RPMI7951 (cell line): ENCODE measurements at regions not wholly inside any gene's neighbourhood (a gene's known extent, or its start where the extent isn't known, plus 50 kb on each side); places are given as distances from the start of the nearest gene placed in this dataset.
"Not testable (repeated sequence)": the region's sequence is repeated elsewhere in the genome, so short reads cannot be mapped to it uniquely, and the experiment has no call there.

ENCODE experiments used
- DNase-seq: peaks from one replicate; pipeline ENCODE4 v3.0.0-alpha.2; 2012; ENCODE audit warnings: low read depth

- DNase-seq = no peak
Observed at GRCh38 chr3:5543047-5543446, 355.5 kb downstream of the EDEM1 start.

- DNase-seq = no peak
Observed at GRCh38 chr3:5545719-5546118, 358.2 kb downstream of the EDEM1 start.

- DNase-seq = no peak
Observed at GRCh38 chr3:5553203-5553602, 365.7 kb downstream of the EDEM1 start.

- DNase-seq = no peak
Observed at GRCh38 chr3:5554245-5554747, 366.8 kb downstream of the EDEM1 start.

- no peak for DNase-seq
Observed at GRCh38 chr3:5560199-5560598, 372.7 kb downstream of the EDEM1 start.

GRCh38 chr3:5563537-5564277 is 376.2 kb downstream of the EDEM1 start:
- no peak for DNase-seq

GRCh38 chr3:5564278-5564666 is 376.8 kb downstream of the EDEM1 start:
- DNase-seq = no peak

- DNase-seq = no peak
Observed at GRCh38 chr3:5565026-5565425, 377.5 kb downstream of the EDEM1 start.

GRCh38 chr3:5567113-5567512 is 379.6 kb downstream of the EDEM1 start:
- no peak for DNase-seq

GRCh38 chr3:5568451-5568850 is 380.9 kb downstream of the EDEM1 start:
- DNase-seq = no peak

- DNase-seq = no peak
Observed at GRCh38 chr3:5569152-5569551, 381.6 kb downstream of the EDEM1 start.

- no peak for DNase-seq
Observed at GRCh38 chr3:5572168-5572567, 384.7 kb downstream of the EDEM1 start.

GRCh38 chr3:5576277-5577011 is 388.9 kb downstream of the EDEM1 start:
- DNase-seq = no peak

- DNase-seq = no peak
Observed at GRCh38 chr3:5579139-5579602, 391.7 kb downstream of the EDEM1 start.

- no peak for DNase-seq
Observed at GRCh38 chr3:5579946-5580345, 392.4 kb downstream of the EDEM1 start.

- DNase-seq = no peak
Observed at GRCh38 chr3:5580826-5581225, 393.3 kb downstream of the EDEM1 start.

- no peak for DNase-seq
Observed at GRCh38 chr3:5581743-5582142, 394.2 kb downstream of the EDEM1 start.

- no peak for DNase-seq
Observed at GRCh38 chr3:5583920-5584319, 396.4 kb downstream of the EDEM1 start.

- no peak for DNase-seq
Observed at GRCh38 chr3:5585085-5585484, 397.6 kb downstream of the EDEM1 start.

GRCh38 chr3:5606884-5607472 is 419.5 kb downstream of the EDEM1 start:
- no peak for DNase-seq

- DNase-seq = no peak
Observed at GRCh38 chr3:5607581-5607980, 420.1 kb downstream of the EDEM1 start.

- DNase-seq = not testable (repeated sequence)
Observed at GRCh38 chr3:5608971-5609370, 421.5 kb downstream of the EDEM1 start.

GRCh38 chr3:5613599-5613998 is 426.1 kb downstream of the EDEM1 start:
- no peak for DNase-seq
